GM12891 (cell line): ENCODE measurements at regions not wholly inside any gene's neighbourhood (a gene's known extent, or its start where the extent isn't known, plus 50 kb on each side); places are given as distances from the start of the nearest gene placed in this dataset.

Experiments
- POLR2A ChIP-seq: IDR thresholded peaks from 2 replicates; pipeline ENCODE4 v1.6.1; 2011; ENCODE audit warnings: low read depth, low read length, control low read depth
- SPI1 ChIP-seq: IDR thresholded peaks from 2 replicates; pipeline ENCODE4 v1.6.1; 2011; ENCODE audit warnings: low read depth, low read length, control low read depth
- TAF1 ChIP-seq: IDR thresholded peaks from 2 replicates; pipeline ENCODE4 v1.6.1; 2011; ENCODE audit warnings: low read depth, low read length, control low read depth

DNA sequence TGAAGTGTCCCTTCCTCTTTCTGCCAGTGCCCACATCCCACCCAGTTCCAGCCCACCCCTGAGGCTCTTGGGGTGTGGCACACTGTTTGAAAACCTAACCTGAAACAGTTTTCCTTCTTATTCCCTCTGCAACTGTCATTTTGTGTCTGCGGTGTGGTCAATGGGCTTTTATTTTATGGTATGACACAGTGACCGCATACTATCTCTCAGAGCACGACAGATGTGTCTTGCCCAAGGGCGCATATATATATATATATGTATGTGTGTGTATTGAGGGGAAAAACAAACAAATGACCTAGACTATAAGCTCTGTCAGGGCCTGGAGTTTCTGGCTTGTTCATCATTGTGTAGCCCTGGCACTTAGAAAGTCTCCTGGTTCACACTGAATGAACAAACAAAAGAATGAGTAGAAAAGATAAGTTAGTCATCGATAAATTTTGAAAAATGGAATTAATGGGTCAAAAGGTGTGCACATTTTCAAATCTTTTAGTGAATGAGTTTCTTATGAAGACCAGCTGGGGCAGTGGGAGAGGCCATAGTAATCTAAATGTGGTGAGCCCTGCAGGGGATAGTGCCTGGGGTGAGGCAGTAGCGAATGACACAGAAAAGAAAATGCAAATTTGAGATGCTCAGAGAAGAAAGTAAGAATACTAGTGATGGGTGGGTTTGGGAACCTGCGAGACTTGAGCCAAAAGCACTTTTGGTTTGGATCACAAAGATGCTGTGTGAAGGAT is 198.4 kb downstream of the SNX10 start:
- TF ChIP-seq SPI1 (no peak), POLR2A (no peak), TAF1 (no peak)
